Neural progenitor cell (in vitro differentiated cells): ENCODE measurements at regions not wholly inside any gene's neighbourhood (a gene's known extent, or its start where the extent isn't known, plus 50 kb on each side); places are given as distances from the start of the nearest gene placed in this dataset.

ENCODE experiments used
- EZH2 ChIP-seq: fragments of 200-600 bp; sonication (generic); IDR thresholded peaks from 2 replicates; pipeline ENCODE4 v1.6.1; 2017; ENCODE audit warnings: antibody characterized with exemption, mild to moderate bottlenecking, moderate library complexity
- EZH2phosphoT487 ChIP-seq: fragments of 200-600 bp; sonication (generic); IDR thresholded peaks from 2 replicates; pipeline ENCODE4 v1.6.1; 2017; ENCODE audit warnings: antibody characterized with exemption
- TF ChIP-seq, protein P1 (sequence below): fragments of 200-600 bp; sonication (generic); IDR thresholded peaks from 2 replicates; pipeline ENCODE4 v1.5.1; 2017; ENCODE audit warnings: antibody characterized with exemption, mild to moderate bottlenecking

DNA sequence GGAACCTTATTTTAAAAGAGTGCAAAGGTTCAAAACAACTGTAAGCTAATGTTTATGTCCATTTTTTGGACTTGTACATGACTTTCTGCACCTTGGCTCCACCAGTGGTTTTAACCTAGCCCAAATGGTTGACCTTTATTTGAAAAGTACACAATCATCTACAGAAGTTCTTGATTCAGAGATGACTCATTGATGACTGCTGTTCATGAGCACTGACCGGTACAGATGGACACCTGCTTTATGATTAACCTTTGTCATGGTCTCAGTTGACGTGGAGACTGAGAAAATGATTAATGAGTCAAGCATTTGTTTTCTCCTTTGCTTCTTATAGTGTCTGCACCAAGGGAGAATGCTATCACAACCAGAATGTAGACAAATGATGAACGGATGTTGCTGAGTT lies 55.7 kb upstream of the PTER start:
- TF ChIP-seq EZH2 (no peak), EZH2phosphoT487 (no peak)
- TF ChIP-seq, protein P1, sequence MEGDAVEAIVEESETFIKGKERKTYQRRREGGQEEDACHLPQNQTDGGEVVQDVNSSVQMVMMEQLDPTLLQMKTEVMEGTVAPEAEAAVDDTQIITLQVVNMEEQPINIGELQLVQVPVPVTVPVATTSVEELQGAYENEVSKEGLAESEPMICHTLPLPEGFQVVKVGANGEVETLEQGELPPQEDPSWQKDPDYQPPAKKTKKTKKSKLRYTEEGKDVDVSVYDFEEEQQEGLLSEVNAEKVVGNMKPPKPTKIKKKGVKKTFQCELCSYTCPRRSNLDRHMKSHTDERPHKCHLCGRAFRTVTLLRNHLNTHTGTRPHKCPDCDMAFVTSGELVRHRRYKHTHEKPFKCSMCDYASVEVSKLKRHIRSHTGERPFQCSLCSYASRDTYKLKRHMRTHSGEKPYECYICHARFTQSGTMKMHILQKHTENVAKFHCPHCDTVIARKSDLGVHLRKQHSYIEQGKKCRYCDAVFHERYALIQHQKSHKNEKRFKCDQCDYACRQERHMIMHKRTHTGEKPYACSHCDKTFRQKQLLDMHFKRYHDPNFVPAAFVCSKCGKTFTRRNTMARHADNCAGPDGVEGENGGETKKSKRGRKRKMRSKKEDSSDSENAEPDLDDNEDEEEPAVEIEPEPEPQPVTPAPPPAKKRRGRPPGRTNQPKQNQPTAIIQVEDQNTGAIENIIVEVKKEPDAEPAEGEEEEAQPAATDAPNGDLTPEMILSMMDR = no peak
